Endothelial cell (in vitro differentiated cells): ENCODE measurements at regions not wholly inside any gene's neighbourhood (a gene's known extent, or its start where the extent isn't known, plus 50 kb on each side); places are given as distances from the start of the nearest gene placed in this dataset.
"Not testable (repeated sequence)": the region's sequence is repeated elsewhere in the genome, so short reads cannot be mapped to it uniquely, and the experiment has no call there.

Source experiments
- DNase-seq: peaks from one replicate; pipeline ENCODE4 v3.0.0; 2021; ENCODE audit warnings: low spot score
- H3K27ac Mint-ChIP-seq: one replicate; pipeline ENCODE4 v1.8.0; 2021; ENCODE audit warnings: mixed read lengths, inconsistent platforms; ENCODE audit not compliant: unreplicated experiment
- H3K27me3 Mint-ChIP-seq: one replicate; pipeline ENCODE4 v1.8.0; 2021; ENCODE audit warnings: mild to moderate bottlenecking, moderate library complexity, mixed read lengths, inconsistent platforms; ENCODE audit not compliant: unreplicated experiment
- H3K36me3 Mint-ChIP-seq: one replicate; pipeline ENCODE4 v1.8.0; 2021; ENCODE audit warnings: mild to moderate bottlenecking, low read depth, mixed read lengths, inconsistent platforms; ENCODE audit not compliant: unreplicated experiment
- H3K4me1 Mint-ChIP-seq: one replicate; pipeline ENCODE4 v1.8.0; 2021; ENCODE audit warnings: mild to moderate bottlenecking, mixed read lengths, inconsistent platforms; ENCODE audit not compliant: unreplicated experiment
- H3K4me3 Mint-ChIP-seq: one replicate; pipeline ENCODE4 v1.8.0; 2021; ENCODE audit warnings: mild to moderate bottlenecking, mixed read lengths, inconsistent platforms; ENCODE audit not compliant: unreplicated experiment
- H3K9me3 Mint-ChIP-seq: one replicate; pipeline ENCODE4 v1.8.0; 2021; ENCODE audit warnings: mixed read lengths, inconsistent platforms; ENCODE audit not compliant: unreplicated experiment
- CTCF ChIP-seq: fragments of 200-600 bp; sonication (generic); IDR thresholded peaks from one replicate; pipeline ENCODE4 v1.5.0; 2021; ENCODE audit warnings: antibody characterized with exemption; ENCODE audit not compliant: unreplicated experiment

GRCh38 chr15:68492855-68493254, 60.9 kb upstream of the ITGA11 start:
- no peaks in the 10 kb centered on the region for H3K9me3 Mint-ChIP-seq
- TF ChIP-seq CTCF = no peak
- peaks cover 2% of the 10 kb centered on the region for H3K27me3 Mint-ChIP-seq
- H3K36me3 Mint-ChIP-seq = no peaks in the 10 kb centered on the region
- peaks cover 10% of the 10 kb centered on the region for H3K4me1 Mint-ChIP-seq
- DNase-seq = no peak
- H3K27ac Mint-ChIP-seq = no peak overlapping the region
- H3K4me3 Mint-ChIP-seq = no peak overlapping the region

- H3K27ac Mint-ChIP-seq = no peak overlapping the region
- H3K9me3 Mint-ChIP-seq = no peaks in the 10 kb centered on the region
- peaks cover 2% of the 10 kb centered on the region for H3K27me3 Mint-ChIP-seq
- no peak for DNase-seq
- H3K4me1 Mint-ChIP-seq = peaks cover 10% of the 10 kb centered on the region
- H3K36me3 Mint-ChIP-seq = no peaks in the 10 kb centered on the region
- no peak overlapping the region for H3K4me3 Mint-ChIP-seq
- no peak for TF ChIP-seq CTCF
Observed at GRCh38 chr15:68493629-68494028, 61.7 kb upstream of the ITGA11 start.

GRCh38 chr15:68494573-68495110, 62.7 kb upstream of the ITGA11 start:
- no peak overlapping the region for H3K27ac Mint-ChIP-seq

GRCh38 chr15:68495221-68495950, 63.4 kb upstream of the ITGA11 start:
- TF ChIP-seq CTCF = no peak
- no peaks in the 10 kb centered on the region for H3K9me3 Mint-ChIP-seq
- DNase-seq = no peak
- no peak overlapping the region for H3K4me3 Mint-ChIP-seq
- no peak overlapping the region for H3K27ac Mint-ChIP-seq
- no peaks in the 10 kb centered on the region for H3K36me3 Mint-ChIP-seq
- peaks cover 14% of the 10 kb centered on the region for H3K4me1 Mint-ChIP-seq
- peaks cover 1% of the 10 kb centered on the region for H3K27me3 Mint-ChIP-seq

More at GRCh38 chr15:68494573-68495110, 62.7 kb upstream of the ITGA11 start:
- no peak overlapping the region for H3K4me3 Mint-ChIP-seq
- peaks cover 2% of the 10 kb centered on the region for H3K27me3 Mint-ChIP-seq
- H3K4me1 Mint-ChIP-seq = peaks cover 13% of the 10 kb centered on the region
- TF ChIP-seq CTCF = no peak
- DNase-seq = no peak
- H3K36me3 Mint-ChIP-seq = no peaks in the 10 kb centered on the region
- H3K9me3 Mint-ChIP-seq = no peaks in the 10 kb centered on the region

GRCh38 chr15:68495981-68496705, 64.2 kb upstream of the ITGA11 start:
- H3K36me3 Mint-ChIP-seq = no peaks in the 10 kb centered on the region
- no peak for DNase-seq
- H3K4me3 Mint-ChIP-seq = no peak overlapping the region
- no peaks in the 10 kb centered on the region for H3K27me3 Mint-ChIP-seq
- TF ChIP-seq CTCF = no peak
- peaks cover 14% of the 10 kb centered on the region for H3K4me1 Mint-ChIP-seq
- no peak overlapping the region for H3K27ac Mint-ChIP-seq
- no peaks in the 10 kb centered on the region for H3K9me3 Mint-ChIP-seq

GRCh38 chr15:68496751-68497150, 64.8 kb upstream of the ITGA11 start:
- not testable (repeated sequence) for DNase-seq, H3K27me3 Mint-ChIP-seq, H3K4me3 Mint-ChIP-seq, H3K36me3 Mint-ChIP-seq, H3K27ac Mint-ChIP-seq, H3K9me3 Mint-ChIP-seq
- H3K4me1 Mint-ChIP-seq = peaks cover 14% of the 10 kb centered on the region
